ENCODE measurements at regions not wholly inside any gene's neighbourhood (a gene's known extent, or its start where the extent isn't known, plus 50 kb on each side); places are given as distances from the start of the nearest gene placed in this dataset.

DNA sequence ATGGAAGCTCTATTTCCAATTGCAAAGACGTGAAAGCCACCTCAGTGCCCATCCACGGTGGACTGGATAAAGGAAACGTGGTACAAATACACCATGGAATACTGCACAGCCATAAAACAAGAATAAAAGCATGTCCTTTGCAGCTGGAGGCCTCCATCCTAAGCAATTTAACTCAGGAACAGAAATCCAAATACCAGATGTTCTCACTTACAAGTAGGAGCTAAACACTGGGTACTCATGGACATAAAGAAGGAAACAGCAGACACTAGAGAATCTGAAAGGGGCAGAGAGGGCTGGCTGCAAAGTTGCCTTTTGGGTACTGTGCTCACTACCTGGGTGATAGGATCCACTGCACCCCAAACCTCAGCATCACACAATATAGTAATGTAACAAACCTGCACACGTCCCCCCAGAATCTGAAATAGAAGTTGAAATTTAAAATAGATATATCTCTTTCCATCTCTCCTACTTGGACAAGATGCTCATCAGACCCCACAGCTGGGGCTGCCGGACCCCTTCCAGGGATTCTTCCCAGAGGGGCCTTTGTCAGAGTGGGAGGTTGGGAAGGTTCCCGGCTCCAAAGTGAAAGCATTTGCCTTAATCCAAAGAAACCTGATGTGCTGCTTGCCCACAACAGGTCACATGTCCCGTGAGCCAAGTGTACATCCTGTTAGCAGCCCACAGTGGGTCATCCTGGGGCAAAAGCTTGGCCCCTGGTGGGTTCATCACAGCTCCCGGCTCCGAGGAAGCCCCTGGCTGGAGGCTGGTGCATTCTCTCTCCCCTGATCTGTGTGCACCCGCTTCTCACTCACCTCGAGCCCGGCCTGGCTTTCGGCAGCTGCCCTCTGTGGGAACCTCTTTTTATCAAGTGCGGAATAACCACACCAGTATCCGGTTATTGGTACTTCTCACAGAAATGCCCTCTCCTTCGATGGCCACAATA lies 172.3 kb upstream of the PPP2R2D start:
- H3K4me3 ChIP-seq (ENCODE audit: low read depth, low read length) = no peak overlapping the region
- no peak for DNase-seq (ENCODE audit: low read depth)
- TF ChIP-seq, protein P1, sequence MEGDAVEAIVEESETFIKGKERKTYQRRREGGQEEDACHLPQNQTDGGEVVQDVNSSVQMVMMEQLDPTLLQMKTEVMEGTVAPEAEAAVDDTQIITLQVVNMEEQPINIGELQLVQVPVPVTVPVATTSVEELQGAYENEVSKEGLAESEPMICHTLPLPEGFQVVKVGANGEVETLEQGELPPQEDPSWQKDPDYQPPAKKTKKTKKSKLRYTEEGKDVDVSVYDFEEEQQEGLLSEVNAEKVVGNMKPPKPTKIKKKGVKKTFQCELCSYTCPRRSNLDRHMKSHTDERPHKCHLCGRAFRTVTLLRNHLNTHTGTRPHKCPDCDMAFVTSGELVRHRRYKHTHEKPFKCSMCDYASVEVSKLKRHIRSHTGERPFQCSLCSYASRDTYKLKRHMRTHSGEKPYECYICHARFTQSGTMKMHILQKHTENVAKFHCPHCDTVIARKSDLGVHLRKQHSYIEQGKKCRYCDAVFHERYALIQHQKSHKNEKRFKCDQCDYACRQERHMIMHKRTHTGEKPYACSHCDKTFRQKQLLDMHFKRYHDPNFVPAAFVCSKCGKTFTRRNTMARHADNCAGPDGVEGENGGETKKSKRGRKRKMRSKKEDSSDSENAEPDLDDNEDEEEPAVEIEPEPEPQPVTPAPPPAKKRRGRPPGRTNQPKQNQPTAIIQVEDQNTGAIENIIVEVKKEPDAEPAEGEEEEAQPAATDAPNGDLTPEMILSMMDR (IDR thresholded peaks at IDR 0.05; ENCODE audit: insufficient read depth, low read depth, low read length, missing control alignments) = no peak

GRCh38 chr10:131729361-131729760 lies 171.4 kb upstream of the PPP2R2D start:
- H3K4me3 ChIP-seq (ENCODE audit: low read depth, low read length) = no peak overlapping the region
- TF ChIP-seq, protein P1 (IDR thresholded peaks at IDR 0.05; ENCODE audit: insufficient read depth, low read depth, low read length, missing control alignments) = no peak
- DNase-seq (ENCODE audit: low read depth) = no peak

- H3K4me3 ChIP-seq (ENCODE audit: low read depth, low read length) = no peak overlapping the region
- TF ChIP-seq, protein P1 (IDR thresholded peaks at IDR 0.05; ENCODE audit: insufficient read depth, low read depth, low read length, missing control alignments) = no peak
- DNase-seq (ENCODE audit: low read depth) = no peak
Observed at GRCh38 chr10:131729938-131730660, 170.7 kb upstream of the PPP2R2D start.

- TF ChIP-seq, protein P1 (IDR thresholded peaks at IDR 0.05; ENCODE audit: insufficient read depth, low read depth, low read length, missing control alignments) = no peak
- H3K4me3 ChIP-seq (ENCODE audit: low read depth, low read length) = no peak overlapping the region
- no peak for DNase-seq (ENCODE audit: low read depth)
Observed at GRCh38 chr10:131730771-131731497, 169.9 kb upstream of the PPP2R2D start.

DNA sequence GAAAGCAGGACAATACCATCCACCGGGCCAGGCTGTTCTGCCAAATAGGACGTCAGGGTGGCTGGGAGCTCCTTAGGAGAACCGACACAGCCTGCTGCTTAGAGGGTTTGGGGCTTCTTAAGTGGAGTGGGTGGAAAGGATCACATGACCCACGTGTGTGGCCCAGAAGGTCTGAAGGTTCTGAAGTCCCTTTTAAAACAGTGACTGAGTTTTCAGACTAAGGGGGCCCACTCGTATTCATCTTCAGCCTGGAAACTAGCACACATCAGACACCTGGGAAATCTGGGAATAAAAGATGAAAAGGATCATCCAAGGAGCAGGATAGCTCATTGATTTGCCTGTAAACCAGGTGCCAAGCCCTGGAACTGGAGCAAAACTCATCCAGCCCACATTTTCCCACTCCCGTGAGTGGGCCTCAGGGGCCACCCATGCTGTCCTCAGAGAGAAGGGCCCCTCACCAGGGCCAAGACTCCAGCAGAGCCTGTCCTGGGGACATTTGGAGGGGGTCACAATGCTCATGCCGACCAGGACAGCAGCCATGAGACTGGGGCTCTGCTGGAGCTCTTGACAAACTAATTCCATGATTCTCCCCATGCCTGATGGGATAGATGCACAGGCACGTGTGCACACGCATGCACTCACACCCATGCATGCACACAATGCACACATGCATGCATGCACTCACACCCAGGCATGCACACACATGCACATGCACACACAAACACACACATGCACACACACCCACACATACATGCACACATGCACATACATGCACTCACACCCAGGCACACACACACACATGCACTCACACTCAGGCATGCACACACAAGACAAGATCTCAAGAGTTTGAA lies 168.8 kb upstream of the PPP2R2D start:
- TF ChIP-seq, protein P1 (IDR thresholded peaks at IDR 0.05; ENCODE audit: insufficient read depth, low read depth, low read length, missing control alignments) = no peak
- no peak for DNase-seq (ENCODE audit: low read depth)
- H3K4me3 ChIP-seq (ENCODE audit: low read depth, low read length) = no peak overlapping the region

GRCh38 chr10:131732631-131733127 lies 168.1 kb upstream of the PPP2R2D start:
- DNase-seq (ENCODE audit: low read depth) = no peak
- TF ChIP-seq, protein P1 (IDR thresholded peaks at IDR 0.05; ENCODE audit: insufficient read depth, low read depth, low read length, missing control alignments) = no peak

More at GRCh38 chr10:131732631-131733127, 168.1 kb upstream of the PPP2R2D start:
- H3K4me3 ChIP-seq (ENCODE audit: low read depth, low read length) = no peak overlapping the region
